Activated gamma-delta T cell treated with Interleukin-2 at 50 U/mL for 16 hours (primary cell): ENCODE measurements at regions not wholly inside any gene's neighbourhood (a gene's known extent, or its start where the extent isn't known, plus 50 kb on each side); places are given as distances from the start of the nearest gene placed in this dataset.

Source experiments
- DNase-seq: peaks from one replicate; pipeline ENCODE4 v3.0.0-alpha.2; 2020

GRCh38 chr16:86664522-86665318 is 86.4 kb downstream of the FOXL1 start:
- peak; percentile 22 for DNase-seq

DNA sequence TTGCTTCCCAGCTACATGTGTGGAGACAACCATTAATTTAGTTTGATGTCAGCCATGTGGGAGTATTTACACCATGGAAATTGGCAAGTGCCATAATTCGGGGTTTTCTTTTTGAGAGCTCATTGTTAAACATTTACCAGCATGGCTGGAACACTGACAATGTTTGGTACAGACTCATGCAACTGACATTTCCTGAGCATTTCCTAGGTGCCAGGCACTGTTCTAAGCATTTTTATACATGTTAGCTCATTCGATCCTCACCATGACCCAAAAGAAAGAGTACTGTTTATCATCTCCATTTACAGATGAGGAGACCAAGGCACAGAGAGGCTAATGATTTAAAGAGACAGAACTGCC is 86.9 kb downstream of the FOXL1 start:
- DNase-seq = no peak

DNA sequence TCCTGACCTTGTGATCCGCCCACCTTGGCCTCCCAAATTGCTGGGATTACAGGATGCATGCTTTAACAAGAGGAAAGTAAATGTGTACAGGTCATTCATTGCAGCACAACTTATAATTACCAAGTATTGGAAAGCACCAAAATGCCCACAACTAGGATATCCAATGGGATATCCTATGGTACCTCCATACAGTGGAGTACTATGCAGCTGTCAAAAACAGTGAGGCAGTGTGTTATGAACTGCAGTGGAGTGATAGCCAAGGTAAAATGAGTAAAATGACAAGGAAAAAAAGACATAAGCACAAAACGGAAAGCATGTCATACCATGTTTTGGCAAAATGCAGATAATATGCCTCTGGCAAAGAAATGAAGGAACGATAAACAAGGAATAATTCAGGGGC is 87.6 kb downstream of the FOXL1 start:
- no peak for DNase-seq

- DNase-seq = no peak
Observed at GRCh38 chr16:86667035-86667434, 88.7 kb downstream of the FOXL1 start.

GRCh38 chr16:86668136-86668910 is 90.0 kb downstream of the FOXL1 start:
- no peak for DNase-seq

DNA sequence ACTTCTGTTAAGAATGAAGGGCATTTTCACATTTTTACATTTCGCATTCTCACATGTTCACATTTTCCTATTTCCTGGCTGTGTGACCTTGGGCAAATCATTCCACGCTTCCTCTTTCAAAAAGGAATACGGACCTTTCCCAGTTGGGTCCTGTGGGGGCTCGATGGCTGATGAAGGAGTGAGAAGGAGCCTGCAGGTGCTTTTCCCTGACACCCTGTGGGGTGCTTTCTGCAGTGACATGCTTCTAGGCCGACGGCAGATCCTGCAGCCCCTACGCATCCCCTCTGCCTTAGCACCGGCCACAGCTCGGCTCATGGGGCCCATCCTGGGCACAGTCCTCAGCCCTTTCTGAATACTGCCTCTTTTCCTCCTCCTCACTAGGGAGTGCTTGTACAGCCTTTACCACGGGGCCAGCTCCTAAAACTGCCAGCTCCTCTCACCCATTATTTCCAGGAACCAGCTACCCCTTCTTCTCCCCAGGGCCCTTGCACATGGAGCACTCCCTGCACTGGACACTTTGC is 91.0 kb downstream of the FOXL1 start:
- DNase-seq = no peak

DNA sequence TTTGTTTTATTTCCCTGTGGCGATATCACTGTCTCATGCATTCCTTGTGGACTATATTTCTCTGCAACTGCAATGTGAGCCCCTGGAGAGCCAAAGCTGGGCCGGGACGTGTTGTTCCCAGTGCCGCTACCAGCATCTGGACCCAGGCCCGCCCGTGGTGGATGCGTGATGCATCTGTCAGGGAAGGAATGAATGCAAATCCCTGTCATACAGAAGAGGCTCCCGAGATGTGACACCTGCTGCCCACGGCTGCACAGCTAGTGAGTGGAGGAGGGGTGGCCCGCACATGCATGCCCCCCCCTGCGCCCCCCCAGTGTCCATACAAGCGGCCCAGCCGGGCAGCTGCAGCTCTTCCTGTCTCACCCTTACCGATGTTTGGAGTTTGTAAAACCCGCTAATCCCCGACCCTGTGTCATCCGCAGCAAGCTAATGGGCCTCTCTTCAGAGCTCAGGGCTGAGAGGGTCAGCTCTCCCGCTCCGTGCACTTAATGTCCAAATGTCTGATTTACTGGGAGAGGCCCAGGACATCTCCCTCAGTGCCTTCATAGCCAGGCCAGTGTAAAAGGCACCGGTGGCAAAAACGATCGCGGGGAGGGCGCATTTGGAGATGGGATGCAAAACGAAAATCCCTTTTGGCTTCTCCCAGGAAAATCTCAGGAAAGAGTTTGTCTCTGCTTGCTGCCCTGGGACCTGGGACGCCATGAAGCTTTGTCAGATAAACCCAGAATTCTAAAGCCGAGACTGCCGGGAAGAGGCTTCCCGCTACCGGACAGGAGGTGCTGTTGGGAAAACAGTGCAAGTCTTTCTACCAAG is 91.8 kb downstream of the FOXL1 start:
- no peak for DNase-seq

DNA sequence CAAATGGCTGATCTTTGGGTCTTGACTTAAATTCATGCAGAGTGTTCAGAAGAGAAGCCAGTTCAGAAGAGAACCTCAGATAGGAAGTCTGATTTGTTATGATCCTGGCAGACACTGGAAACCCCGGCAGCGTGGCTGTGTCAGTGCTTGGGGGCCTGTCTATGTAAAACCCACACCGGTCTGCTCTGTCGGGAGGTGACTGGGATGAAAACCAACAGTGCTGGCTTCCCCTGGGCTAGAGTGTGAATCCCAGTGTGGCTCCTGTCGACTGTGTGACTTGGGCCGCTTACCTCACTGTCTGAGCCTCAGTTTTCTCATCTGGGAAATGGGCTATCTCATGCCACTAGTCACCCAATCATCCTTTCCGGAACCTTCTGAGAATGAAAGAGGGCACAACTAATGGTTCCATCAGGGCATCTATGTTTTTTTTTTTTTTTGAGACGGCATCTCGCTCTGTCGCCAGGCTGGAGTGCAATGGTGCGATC is 92.4 kb downstream of the FOXL1 start:
- no peak for DNase-seq

DNA sequence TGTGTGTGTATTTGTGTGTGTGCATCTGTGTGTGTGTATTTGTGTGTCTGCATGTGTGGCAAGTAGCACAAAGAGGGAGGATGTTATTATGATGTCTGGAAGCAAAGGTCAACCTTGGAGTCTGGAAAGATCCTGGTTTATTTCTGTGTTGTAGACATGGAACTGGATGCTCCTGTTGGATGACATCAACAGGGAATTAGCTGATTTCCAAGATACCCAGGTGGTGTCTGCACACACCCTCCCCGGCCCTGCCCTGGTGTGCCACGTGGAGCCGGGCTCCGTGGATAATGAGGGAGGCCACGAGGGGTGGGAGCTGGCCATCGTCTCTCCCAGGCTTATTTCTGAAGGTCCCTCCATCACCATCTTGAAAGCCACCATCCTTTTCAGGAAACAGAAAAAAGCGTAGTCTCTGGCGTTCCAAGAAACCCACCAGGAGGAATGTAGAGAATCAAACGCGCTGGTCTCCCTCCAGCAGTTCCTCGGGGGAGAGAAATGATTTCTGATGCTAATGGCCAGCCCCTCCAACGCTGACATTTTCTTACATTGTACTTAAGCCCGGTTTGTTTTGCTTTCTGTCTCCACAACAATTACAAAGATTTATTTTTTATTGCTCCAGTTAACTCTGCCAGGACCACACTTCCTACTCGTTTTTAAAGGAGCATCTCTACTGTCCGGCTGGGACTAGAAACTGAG is 93.3 kb downstream of the FOXL1 start:
- no peak for DNase-seq

DNA sequence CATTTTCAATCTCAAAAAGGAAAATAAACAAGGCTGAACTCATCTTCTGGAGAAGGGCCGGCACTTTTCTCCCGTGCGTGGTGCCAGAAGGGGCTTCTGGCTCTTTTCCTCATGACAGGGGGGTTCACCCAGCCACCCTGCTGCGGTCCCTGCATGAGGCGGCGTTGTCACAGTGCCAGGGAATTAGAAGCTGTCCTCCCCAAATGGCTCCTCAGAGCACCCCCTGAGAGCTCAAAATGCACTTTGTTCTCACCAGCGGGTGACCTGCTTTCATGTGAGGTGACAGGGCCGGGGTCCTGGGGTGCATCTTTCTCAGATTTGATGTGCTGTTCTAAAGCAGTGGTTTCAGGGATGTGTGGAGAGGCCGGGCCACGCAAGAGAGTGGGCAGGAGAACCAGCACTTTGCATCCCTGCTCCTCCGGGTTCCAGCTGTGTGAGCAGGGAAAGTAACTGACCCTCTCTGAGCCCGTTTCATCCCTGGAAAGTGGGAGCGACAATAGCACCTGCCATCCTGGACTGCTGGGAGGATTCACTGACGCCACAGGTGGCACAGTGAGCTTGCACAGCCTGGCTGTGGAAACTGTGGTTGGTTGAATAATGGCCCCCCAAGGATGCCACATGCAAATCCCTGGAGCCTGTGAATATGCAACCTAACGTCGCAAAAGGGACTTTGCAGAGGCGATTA is 94.0 kb downstream of the FOXL1 start:
- DNase-seq = no peak

DNA sequence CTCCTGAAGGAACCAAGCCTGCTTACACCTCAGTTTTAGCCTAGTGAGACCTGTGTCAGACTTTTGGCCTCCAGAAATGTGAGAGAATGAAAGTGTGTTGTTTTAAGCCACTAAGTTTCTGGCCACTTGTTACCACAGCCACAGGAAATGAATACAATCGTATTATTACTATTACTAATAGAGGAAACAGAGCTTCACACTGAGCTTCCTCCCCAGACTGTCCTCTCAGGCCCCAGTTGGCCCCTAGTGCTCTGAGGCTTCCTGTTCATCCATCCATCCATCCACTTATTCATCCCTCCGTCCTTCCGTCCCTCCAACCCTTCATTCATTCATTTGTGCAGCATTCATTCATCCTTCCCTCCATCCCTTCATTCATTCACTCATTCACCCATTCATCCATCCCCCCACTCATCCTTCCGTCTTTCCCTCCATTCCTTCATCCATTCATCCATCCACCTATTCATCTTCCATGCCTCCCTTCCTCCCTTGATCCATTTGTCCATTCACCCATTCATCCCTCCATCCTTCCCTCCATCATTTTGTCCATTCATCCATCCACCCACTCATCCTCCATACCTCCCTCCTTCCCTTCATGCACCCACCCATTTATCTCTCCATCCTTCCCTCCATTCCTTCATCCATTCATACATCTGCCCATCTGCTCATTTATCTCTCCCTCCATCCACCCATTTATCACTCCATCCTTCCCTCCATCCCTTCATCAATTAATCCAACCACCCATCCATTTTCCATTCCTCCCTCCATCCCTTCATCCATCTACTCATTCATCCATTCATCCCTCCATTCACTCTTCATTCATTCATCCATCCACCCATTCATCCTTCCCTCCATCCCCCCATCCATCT is 95.0 kb downstream of the FOXL1 start:
- DNase-seq = no peak

DNA sequence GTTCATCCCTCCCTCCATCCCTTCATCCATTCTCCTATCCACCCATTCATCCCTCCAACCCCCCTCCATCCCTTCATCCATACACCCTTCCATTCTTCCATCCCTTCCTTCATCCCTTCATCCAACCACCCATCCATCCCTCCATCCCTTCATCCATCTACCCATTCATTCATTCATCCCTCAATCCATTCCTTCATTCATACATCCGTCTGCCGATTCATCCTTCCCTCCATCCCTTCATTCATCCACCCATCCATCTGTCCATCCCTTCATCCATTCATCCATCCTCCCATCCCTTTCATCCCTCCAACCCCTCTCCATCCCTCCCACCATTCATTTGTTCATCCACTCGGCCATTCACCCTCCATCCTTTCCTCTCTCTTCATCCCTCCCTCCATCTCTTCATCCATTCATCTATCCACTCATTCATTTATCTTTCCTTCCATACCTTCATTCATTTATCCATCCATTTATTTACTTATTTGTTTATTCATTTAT is 95.7 kb downstream of the FOXL1 start:
- DNase-seq = no peak

DNA sequence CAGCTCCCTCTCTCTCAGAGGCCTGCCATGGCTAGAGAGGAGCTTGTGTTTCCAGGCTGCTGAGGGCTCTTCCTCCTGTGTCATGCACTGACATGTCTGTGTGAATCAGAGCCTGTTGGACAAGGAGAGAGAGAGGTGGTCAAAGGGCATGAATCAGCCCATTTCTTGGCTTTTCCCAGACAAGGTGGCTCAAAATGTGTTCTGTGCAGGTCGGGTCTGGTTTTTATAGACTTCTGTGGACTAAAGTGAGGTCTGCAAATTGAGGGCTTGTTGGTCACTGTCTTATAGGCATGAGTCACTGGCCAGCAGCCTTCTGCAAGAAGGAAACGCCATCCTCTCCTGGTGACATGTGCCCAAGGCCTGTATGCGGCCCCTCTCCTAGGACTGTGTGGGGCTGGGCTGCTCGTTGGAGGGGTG is 97.9 kb downstream of the FOXL1 start:
- DNase-seq = no peak

DNA sequence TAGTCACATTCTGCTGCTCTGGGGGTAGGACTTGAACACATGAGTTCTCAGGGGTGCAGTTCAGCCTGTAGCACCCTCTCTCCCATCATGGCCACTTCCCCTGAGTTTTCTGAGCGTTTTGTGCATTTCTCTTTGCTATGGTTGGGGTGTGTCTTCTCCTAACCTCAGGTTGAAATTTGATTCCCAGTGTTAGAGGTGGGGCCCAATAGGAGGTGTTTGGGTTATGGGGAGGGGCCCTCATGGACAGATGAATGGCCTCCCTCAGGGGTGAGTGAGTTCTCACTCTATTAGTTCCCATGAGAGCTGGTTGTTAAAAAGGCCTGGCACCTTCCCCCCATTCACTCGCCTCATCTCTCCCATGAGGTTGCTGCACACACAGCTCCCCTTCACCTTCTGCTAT is 101.1 kb downstream of the FOXL1 start:
- DNase-seq = no peak

DNA sequence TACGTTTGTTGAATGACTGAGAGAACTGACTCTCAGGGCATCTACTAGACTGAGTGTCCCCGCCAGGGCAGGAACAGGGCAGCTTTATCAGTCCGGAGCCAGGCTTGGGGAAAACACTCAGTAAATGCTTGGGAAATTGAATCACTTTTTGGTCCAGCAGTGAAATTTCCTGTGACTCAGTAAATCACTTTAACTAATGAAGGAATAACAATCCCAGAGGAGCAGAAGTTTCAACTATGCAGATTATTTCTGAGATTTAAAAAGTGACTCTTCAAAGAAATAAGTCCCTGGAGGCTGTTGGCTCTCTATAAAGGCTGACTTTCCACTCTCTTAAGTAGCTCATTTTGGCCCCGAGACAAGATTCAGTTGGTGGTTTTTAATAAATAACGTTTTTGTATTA is 101.8 kb downstream of the FOXL1 start:
- DNase-seq = no peak

- no peak for DNase-seq
Observed at GRCh38 chr16:86680661-86681030, 102.3 kb downstream of the FOXL1 start.

DNA sequence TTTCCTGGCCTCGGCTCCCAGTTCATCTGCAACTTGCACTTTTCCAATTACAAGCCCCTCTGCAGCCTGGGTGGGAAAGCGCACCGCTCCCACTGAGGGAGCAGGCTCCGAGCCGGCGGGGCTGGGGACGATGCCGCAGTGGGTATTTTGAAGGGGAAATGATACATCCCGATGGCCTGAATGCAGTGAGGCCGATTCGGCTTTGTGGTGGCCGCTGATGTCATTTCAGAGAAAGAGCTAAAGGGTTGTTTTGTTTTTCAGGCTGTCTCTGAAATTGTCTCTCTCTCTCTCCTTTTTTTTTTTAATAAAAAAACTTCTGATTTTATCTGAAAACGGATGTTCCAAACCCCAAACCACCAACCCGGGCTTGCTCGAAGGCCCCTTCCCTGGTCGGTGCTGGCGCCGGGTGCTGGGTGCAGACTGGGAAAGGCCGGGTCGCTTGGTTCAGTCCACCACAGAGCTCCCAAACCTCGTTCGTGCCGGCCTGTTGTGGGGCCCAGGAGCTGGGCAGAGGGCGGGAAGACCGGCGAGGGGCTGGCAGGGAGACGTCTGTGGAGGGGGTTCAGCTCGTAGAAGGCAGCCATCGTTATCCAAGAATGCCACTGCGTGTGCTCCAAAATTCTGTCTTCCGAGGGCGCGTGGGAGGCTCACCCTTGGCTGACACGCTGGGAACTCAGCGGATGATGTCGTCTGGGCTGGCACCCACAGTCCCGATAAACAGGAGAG is 102.8 kb downstream of the FOXL1 start:
- no peak for DNase-seq

- no peak for DNase-seq
Observed at GRCh38 chr16:86681757-86682106, 103.4 kb downstream of the FOXL1 start.

GRCh38 chr16:86682219-86682904 is 104.0 kb downstream of the FOXL1 start:
- no peak for DNase-seq
